ENCODE measurements at regions not wholly inside any gene's neighbourhood (a gene's known extent, or its start where the extent isn't known, plus 50 kb on each side); places are given as distances from the start of the nearest gene placed in this dataset.

DNA sequence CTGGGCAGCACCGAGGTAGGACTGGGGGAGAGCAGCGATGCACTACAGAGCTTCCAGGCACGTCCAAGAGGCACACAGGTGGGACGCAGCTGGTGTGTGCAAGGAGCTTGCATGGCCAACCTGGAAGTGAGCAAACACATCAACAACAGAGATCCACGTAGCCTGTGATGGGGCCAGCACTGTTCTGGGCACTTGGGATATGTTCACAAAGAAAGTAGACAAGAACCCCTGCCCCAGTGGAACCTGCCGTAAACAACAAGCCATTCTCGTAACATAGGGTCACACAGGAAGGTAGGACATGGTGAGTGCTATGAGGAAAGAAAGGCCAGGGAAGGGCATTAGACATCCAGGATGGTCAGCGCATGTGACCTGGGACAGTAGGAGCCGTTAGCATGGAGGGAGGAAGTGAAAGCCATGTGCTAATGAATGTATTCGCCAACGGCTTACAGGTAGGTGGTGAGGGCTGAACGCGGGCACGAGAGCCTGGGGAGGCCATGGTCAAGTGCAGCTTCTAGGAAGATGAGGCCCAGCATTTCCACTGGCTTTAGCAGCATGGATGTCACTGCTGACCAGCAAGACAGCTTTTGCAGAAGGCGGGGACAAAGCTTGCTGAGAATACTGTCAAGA lies 105.5 kb downstream of the TEX26 start:
- H3K9ac ChIP-seq (ENCODE audit: insufficient read depth in 1 of 2, low read depth in 2 of 2, low read length in 2 of 2), result no peak overlapping the region
- H3K9me3 ChIP-seq (replicated peaks; ENCODE audit: control insufficient read depth, insufficient read depth, low read depth, low read length), result no peaks in the 10 kb centered on the region
- H3K4me3 ChIP-seq, result no peak overlapping the region
- CTCF ChIA-PET (ENCODE audit: low intra/inter-chr PET ratio), result no interaction called here
- H3K9me1 ChIP-seq (ENCODE audit: control insufficient read depth, insufficient read depth, low read length), result no peaks in the 10 kb centered on the region
- intact Hi-C loops (cut with micrococcal nuclease) (no loop called here), in situ Hi-C loops (cut with MboI) (no loop called here)
- H3K27ac ChIP-seq (ENCODE audit: extremely low read depth, low read depth, low read length), result no peak overlapping the region
- H3K36me3 ChIP-seq (ENCODE audit: control insufficient read depth, insufficient read depth, low read length), result no peaks in the 10 kb centered on the region
- H3K79me2 ChIP-seq (ENCODE audit: control insufficient read depth, insufficient read depth, low read length), result no peaks in the 10 kb centered on the region
- ATAC-seq, result no peak
- BruUV-seq (replicated peaks), result no TSS peak
- POLR2A ChIA-PET, result no interaction called here
- H3K4me1 ChIP-seq (replicated peaks in 1 of 2; ENCODE audit: control insufficient read depth in 2 of 2, insufficient read depth in 2 of 2, low read length in 2 of 2), result no peaks in the 10 kb centered on the region
- TF ChIP-seq ZNF121 (CRISPR knock-in tag; conservative IDR thresholded peaks at IDR 0.05) (no peak), ZBTB17 (CRISPR knock-in tag; IDR thresholded peaks at IDR 0.05) (no peak), GMEB1 (CRISPR knock-in tag; IDR thresholded peaks at IDR 0.05) (no peak), BCL6 (CRISPR knock-in tag; IDR thresholded peaks at IDR 0.05) (no peak), DLX4 (CRISPR knock-in tag; IDR thresholded peaks at IDR 0.05) (no peak), SFPQ (IDR thresholded peaks at IDR 0.05; ENCODE audit: low read depth, low read length) (no peak), FOXJ3 (CRISPR knock-in tag; IDR thresholded peaks at IDR 0.05) (no peak), IFI16 (CRISPR knock-in tag; IDR thresholded peaks at IDR 0.05) (no peak), FUS (optimal IDR thresholded peaks at IDR 0.05; ENCODE audit: low read depth, low read length) (no peak), GATAD2A (IDR thresholded peaks at IDR 0.05) (no peak)
- TF ChIP-seq, protein P1, sequence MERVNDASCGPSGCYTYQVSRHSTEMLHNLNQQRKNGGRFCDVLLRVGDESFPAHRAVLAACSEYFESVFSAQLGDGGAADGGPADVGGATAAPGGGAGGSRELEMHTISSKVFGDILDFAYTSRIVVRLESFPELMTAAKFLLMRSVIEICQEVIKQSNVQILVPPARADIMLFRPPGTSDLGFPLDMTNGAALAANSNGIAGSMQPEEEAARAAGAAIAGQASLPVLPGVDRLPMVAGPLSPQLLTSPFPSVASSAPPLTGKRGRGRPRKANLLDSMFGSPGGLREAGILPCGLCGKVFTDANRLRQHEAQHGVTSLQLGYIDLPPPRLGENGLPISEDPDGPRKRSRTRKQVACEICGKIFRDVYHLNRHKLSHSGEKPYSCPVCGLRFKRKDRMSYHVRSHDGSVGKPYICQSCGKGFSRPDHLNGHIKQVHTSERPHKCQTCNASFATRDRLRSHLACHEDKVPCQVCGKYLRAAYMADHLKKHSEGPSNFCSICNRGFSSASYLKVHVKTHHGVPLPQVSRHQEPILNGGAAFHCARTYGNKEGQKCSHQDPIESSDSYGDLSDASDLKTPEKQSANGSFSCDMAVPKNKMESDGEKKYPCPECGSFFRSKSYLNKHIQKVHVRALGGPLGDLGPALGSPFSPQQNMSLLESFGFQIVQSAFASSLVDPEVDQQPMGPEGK (CRISPR knock-in tag; IDR thresholded peaks at IDR 0.05; ENCODE audit: borderline replicate concordance), result no peak
- no peak overlapping the region for H3K4me2 ChIP-seq (ENCODE audit: insufficient read depth, low read length)
- DNase-seq (ENCODE audit: extremely low read depth in 1 of 4, low spot score in 3 of 4), result no peak
- FAIRE-seq, result no peak
- H4K20me1 ChIP-seq (replicated peaks; ENCODE audit: control insufficient read depth, insufficient read depth, low read length), result no peaks in the 10 kb centered on the region
- no peak overlapping the region for H2AFZ ChIP-seq (ENCODE audit: low read depth, low read length)
- H3K27me3 ChIP-seq (ENCODE audit: control insufficient read depth in 2 of 2, insufficient read depth in 2 of 2, low read length in 2 of 2), result peaks cover 2 to 25% of the 10 kb centered on the region in 2 experiments; a peak in 3 of 5 replicates
- whole genome bisulfite sequencing (ENCODE audit: insufficient coverage, low coverage, missing lambda C conversion rate), result 4% methylated on average over 15 of the region's 15 CpGs

Measured in K562 (cell line).